D721Med (cell line): ENCODE measurements at regions not wholly inside any gene's neighbourhood (a gene's known extent, or its start where the extent isn't known, plus 50 kb on each side); places are given as distances from the start of the nearest gene placed in this dataset.

Experiments used
- DNase-seq: peaks from one replicate; pipeline ENCODE4 v3.0.0; 2011; ENCODE audit warnings: low spot score; ENCODE audit not compliant: insufficient read length
- FAIRE-seq: peaks from 2 replicates; lab custom pipeline; 2011; peaks lifted over from hg19 to GRCh38; lab: Jason Lieb, UNC
- TF ChIP-seq, protein P1 (sequence below): IDR thresholded peaks from 2 replicates; pipeline ENCODE4 v1.5.1; 2012; ENCODE audit warnings: mild to moderate bottlenecking, control low read depth; ENCODE audit not compliant: insufficient read depth; ENCODE audit errors: missing control alignments

- TF ChIP-seq, protein P1, sequence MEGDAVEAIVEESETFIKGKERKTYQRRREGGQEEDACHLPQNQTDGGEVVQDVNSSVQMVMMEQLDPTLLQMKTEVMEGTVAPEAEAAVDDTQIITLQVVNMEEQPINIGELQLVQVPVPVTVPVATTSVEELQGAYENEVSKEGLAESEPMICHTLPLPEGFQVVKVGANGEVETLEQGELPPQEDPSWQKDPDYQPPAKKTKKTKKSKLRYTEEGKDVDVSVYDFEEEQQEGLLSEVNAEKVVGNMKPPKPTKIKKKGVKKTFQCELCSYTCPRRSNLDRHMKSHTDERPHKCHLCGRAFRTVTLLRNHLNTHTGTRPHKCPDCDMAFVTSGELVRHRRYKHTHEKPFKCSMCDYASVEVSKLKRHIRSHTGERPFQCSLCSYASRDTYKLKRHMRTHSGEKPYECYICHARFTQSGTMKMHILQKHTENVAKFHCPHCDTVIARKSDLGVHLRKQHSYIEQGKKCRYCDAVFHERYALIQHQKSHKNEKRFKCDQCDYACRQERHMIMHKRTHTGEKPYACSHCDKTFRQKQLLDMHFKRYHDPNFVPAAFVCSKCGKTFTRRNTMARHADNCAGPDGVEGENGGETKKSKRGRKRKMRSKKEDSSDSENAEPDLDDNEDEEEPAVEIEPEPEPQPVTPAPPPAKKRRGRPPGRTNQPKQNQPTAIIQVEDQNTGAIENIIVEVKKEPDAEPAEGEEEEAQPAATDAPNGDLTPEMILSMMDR, result no peak
- DNase-seq (no peak), FAIRE-seq (peak; percentile 100)
Observed at GRCh38 chr18:73545472-73545871, 602.2 kb downstream of the FBXO15 start.

GRCh38 chr18:73544617-73545016 is 603.0 kb downstream of the FBXO15 start:
- no peak for FAIRE-seq

GRCh38 chr18:73544032-73544431 is 603.6 kb downstream of the FBXO15 start:
- no peak for FAIRE-seq
- TF ChIP-seq, protein P1, result no peak
- DNase-seq, result no peak

More at GRCh38 chr18:73544617-73545016, 603.0 kb downstream of the FBXO15 start:
- TF ChIP-seq, protein P1, result no peak
- no peak for DNase-seq

- TF ChIP-seq, protein P1, result no peak
- FAIRE-seq (no peak), DNase-seq (no peak)
Observed at GRCh38 chr18:73535990-73536389, 611.6 kb downstream of the FBXO15 start.

DNA sequence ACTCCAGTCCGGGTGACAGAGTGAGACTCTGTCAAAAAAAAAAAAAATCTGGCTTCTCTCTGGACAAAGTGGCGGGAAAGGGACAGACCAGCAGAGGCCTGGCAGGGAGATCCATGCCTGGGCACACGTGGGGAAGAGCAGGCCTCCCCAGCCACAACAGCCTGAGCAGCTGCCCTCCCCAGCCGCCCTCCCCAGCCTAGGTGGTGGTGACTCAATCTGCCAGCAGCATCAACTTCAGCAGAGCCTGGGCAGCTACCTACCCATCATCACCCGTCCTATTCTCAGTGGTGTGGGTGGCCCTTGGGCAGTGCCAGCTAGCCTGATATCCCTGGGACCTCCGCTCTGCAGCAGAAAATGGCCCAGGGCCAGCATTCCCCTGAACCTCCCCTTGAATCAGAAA is 612.4 kb downstream of the FBXO15 start:
- FAIRE-seq (no peak), DNase-seq (no peak)
- TF ChIP-seq, protein P1, result no peak

DNA sequence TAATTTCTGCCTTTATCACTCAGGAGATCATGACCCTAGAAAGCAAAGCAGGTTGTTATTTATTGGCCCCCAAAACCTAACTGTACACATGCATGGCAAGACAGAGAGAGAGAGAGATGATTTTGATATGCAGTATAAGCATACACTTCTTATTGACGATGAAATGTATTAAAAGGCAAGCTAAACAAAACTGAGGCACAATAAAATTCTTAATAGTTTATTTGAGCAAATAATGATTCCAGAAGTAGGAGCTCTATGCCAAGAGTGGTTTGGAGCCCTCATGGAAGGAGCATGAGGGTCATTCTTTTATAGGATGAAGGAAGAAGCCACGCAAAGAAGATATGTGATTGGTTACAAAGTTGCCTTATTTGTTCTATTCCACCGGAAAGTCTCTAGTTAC is 616.0 kb downstream of the FBXO15 start:
- TF ChIP-seq, protein P1, result no peak
- no peak for FAIRE-seq
- no peak for DNase-seq

DNA sequence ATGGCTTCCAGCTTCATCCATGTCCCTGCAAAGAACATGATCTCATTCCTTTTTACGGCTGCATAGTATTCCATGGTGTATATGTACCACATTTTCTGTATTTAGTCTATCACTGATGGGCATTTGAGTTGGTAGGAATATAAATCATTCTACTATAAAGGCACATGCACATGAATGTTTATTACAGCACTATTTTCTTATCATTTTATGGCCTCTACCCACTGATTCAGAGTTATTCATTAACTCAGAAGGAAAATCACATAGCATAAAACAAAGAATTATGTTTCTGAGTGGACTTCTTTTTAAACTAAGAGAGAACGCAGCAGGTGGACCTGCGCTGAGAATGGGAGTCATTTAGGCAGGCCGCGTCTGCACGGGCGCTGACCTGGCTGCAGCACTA is 619.6 kb downstream of the FBXO15 start:
- DNase-seq (no peak), FAIRE-seq (peak; percentile 60)
- TF ChIP-seq, protein P1, result no peak
